DOHH2 (cell line): ENCODE measurements at regions not wholly inside any gene's neighbourhood (a gene's known extent, or its start where the extent isn't known, plus 50 kb on each side); places are given as distances from the start of the nearest gene placed in this dataset.

Experiments
- CTCF ChIP-seq: fragments of 200-600 bp; sonication (generic); IDR thresholded peaks from one replicate; pipeline ENCODE4 v1.5.1; 2014; ENCODE audit warnings: antibody characterized with exemption, mild to moderate bottlenecking, low read depth, low read length; ENCODE audit not compliant: poor library complexity, severe bottlenecking
- EZH2phosphoT487 ChIP-seq: fragments of 200-600 bp; sonication (generic); IDR thresholded peaks from 2 replicates; pipeline ENCODE4 v1.6.1; 2017; ENCODE audit warnings: borderline replicate concordance, mild to moderate bottlenecking, antibody characterized with exemption, low read length, moderate library complexity, mixed read lengths

- TF ChIP-seq EZH2phosphoT487 (no peak), CTCF (no peak)
Measured at GRCh38 chr7:45975847-45976484, 54.9 kb upstream of the IGFBP3 start.
